ENCODE measurements at regions not wholly inside any gene's neighbourhood (a gene's known extent, or its start where the extent isn't known, plus 50 kb on each side); places are given as distances from the start of the nearest gene placed in this dataset.
"Not testable (repeated sequence)": the region's sequence is repeated elsewhere in the genome, so short reads cannot be mapped to it uniquely, and the experiment has no call there.

- DNase-seq (ENCODE audit: low spot score), result not testable (repeated sequence)
Observed at GRCh38 chr15:81775779-81776178, 270.0 kb downstream of the MEX3B start.

- DNase-seq (ENCODE audit: low spot score), result no peak
Observed at GRCh38 chr15:81774309-81774708, 271.5 kb downstream of the MEX3B start.

GRCh38 chr15:81768773-81769172, 277.0 kb downstream of the MEX3B start:
- no peak for DNase-seq (ENCODE audit: low spot score)

GRCh38 chr15:81766829-81767475, 278.9 kb downstream of the MEX3B start:
- DNase-seq (ENCODE audit: low spot score), result no peak

DNA sequence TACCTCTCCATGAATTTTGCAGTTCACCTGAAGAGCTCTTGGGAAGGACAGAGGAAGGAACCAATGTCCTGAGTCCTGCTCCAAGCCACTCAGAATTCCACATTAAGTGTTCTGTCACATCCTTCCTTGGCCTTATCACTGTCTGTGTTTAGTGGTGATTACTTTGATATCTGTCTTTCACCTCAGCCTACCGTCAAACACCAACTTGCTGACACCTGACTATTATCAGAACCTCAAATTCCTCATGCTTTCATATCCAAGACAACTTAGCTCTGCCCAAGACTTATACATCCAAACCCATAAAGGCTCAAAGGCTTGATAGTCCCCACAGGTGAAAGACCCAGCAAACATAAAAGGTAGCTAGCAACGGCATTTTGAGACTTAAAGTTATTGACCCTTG, 280.0 kb downstream of the MEX3B start:
- no peak for DNase-seq (ENCODE audit: low spot score)

- DNase-seq (ENCODE audit: low spot score), result no peak
Observed at GRCh38 chr15:81763304-81763703, 282.5 kb downstream of the MEX3B start.

DNA sequence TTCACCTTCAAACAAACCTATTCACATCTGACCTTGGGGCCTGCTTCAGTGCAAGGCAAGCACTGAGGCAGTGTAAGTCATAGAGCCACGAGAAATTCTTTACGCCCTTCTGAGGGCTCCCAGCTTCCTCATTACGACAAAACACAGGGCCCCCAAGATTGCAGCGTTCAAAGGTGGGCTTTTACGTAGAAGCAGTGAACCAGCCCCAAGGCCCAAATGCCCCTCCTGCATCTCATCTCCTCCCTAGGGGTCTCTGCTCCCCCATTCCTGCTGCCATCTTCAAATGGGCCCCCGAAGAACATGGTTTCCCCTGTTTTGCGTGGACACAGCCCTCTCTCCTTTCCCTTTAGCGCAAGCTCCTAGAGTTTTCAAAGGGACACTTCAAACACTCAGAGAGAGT, 285.1 kb downstream of the MEX3B start:
- no peak for DNase-seq (ENCODE audit: low spot score)

DNA sequence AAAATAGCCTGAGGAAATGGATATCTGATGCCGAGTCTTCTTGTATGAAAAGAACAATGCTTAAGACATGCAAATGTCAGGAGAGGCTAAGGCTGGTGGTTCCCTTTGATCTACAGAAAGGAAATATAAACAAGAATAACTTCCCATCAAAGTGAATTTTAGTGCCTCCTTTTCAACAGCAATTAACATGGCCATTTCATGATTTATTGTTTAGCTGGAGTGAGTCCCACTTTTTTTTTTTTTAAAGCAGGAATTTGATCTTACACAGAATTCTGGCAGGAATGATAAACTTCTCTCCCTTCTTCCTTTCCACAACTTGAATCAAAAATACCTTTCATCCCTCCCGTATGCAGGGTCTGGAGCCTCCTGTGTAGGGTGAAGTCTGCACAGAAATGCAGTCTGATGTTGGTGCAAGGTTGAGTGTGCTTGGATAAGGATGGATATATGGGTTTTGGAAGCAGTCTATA, 287.0 kb downstream of the MEX3B start:
- DNase-seq (ENCODE audit: low spot score), result no peak

DNA sequence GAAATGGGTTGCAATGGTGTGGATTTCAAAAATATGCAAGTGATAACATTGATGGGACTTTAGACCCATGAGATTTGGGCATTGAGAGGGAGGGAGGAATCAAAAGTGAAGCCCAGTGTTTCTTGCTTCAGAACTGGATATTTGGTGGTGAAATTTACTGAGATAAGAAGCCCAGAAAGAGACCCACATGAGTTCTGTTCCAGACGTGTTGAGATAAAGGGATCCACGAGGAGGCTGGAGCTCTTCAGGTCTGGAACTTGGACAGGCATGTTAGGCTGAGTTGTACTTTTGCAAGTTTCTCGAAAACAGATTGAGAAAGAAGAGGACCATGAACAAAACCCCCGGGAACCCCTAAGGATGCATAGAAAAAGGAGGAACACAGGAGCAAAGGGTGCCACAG, 290.2 kb downstream of the MEX3B start:
- DNase-seq (ENCODE audit: low spot score), result no peak

- no peak for DNase-seq (ENCODE audit: low spot score)
Observed at GRCh38 chr15:81754078-81754477, 291.7 kb downstream of the MEX3B start.

- DNase-seq (ENCODE audit: low spot score), result no peak
Observed at GRCh38 chr15:81752974-81753373, 292.8 kb downstream of the MEX3B start.

GRCh38 chr15:81752546-81752942, 293.3 kb downstream of the MEX3B start:
- no peak for DNase-seq (ENCODE audit: low spot score)

DNA sequence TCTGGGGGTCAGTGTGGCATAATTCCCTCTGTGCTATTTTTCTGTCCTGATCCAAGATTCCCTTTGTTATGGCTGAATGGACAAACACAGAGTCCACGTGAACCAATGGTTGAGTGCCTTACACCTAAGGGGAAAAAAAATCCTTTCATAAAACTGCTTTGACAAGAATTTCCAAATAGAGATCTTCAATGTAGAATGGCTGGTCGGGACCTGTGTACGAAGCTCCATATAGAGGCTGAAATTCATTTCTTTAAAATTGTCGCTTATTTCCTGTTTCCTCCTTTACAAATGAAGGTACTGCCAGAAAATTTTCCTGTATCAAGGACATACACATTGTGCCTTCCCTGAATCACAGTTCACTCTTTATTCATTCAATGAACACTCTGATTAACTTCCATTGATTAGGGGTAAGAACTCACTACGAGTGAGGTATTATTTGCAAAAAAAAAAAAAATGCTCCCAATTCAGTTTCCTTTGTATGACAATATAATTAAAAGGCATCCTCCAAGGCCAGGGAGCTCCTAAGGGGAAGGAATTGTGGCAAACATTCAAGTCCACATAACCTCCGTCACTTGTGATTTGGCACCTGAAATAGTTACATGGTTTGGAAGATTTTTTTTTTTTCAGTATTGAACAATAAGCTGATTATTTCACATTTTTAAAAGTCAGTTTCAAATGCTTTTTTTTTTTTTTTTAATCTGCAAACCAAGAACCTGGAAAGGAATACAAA, 293.8 kb downstream of the MEX3B start:
- DNase-seq (ENCODE audit: low spot score), result no peak

DNA sequence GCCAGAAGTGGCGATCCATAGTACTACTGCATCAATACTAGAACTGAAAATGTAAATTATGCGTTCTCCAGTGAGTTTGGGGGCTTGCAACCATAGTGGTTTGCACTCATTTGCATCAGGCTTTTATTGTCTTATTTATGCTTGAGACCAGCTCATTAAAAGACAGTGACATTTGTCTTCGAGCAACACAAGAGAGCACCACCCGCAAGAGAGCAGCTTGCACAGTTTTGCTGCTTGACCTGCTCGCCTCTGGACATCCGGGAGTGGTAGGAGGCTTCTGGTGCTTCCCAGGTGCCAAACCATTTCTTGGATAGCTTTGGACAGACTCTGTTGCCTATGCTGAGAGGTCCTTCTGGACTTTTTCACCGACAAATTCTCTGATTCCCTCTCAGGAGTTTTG, 294.6 kb downstream of the MEX3B start:
- no peak for DNase-seq (ENCODE audit: low spot score)

DNA sequence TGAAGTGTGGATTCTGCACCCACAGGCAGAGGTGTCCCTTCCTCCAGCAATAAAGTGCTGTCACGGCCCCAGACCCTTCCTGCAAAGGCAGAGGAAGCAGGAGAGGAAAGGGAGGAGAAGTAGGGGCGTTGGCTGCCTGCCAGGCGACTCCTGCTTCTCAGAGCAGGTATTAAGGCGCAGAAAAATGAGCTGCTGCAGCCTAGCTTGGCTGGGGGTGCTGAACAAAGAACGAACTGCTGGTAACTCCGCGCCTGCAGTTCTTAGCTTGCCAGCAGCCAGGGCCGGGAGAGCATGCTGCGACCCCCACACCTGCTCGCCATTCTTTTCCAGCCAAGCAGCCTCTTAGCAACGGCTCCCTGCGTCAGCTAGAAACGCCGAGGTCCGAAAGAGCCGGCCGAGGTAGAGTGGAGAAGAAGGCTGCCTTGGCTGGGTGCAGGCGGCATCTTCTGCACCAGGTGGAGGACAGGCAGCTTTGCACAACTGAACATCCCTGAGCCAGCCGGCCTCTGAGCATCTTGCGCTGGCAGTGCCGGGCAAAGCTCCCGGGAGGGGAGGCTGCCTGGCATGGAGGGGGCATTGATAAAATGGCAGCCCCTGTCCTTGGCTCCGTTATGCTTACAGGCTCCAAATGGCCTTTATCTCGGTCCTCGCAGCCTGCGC, 296.0 kb downstream of the MEX3B start:
- no peak for DNase-seq (ENCODE audit: low spot score)

- no peak for DNase-seq (ENCODE audit: low spot score)
Observed at GRCh38 chr15:81747482-81747881, 298.3 kb downstream of the MEX3B start.

- DNase-seq (ENCODE audit: low spot score), result no peak
Observed at GRCh38 chr15:81747026-81747425, 298.8 kb downstream of the MEX3B start.

GRCh38 chr15:81744364-81744763, 301.5 kb downstream of the MEX3B start:
- no peak for DNase-seq (ENCODE audit: low spot score)

DNA sequence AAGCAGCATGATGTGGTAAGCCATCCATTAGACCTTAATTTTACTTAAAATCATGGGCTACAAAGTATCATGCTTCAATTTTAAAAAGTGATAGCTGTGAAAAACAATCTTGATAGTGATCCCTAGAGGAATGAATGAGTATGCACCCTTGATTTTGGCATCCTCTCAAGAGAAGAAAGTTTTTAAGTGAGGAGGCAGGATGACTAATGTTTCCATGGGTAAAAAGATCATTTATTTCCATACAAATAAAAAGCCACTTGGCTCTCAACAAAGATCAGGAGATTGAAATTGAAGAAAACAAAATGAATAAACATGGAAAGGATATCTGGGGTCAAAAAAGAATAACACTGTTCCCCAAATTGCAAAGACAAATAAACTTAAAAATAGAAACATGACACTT, 305.4 kb downstream of the MEX3B start:
- no peak for DNase-seq (ENCODE audit: low spot score)

DNA sequence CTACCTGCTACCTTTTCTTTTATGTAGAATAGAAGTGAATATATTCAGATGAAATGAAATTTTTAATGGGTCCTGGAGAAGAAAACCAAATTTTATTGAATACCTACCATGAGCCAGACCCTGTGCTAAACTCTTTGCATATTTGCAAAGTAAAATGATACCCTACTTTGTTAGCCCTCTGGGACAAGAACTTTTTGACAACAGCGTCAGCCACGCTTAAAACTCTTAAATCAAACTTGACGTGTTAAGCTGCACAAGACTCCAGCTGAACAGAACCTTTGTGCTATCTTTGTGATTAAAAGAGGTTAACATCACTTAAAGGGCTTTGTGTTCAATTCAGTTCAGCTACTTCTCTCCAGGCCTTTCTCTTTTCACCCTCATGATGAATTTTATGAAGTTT, 316.5 kb downstream of the MEX3B start:
- no peak for DNase-seq (ENCODE audit: low spot score)

GRCh38 chr15:81728726-81729125, 317.1 kb downstream of the MEX3B start:
- no peak for DNase-seq (ENCODE audit: low spot score)

DNA sequence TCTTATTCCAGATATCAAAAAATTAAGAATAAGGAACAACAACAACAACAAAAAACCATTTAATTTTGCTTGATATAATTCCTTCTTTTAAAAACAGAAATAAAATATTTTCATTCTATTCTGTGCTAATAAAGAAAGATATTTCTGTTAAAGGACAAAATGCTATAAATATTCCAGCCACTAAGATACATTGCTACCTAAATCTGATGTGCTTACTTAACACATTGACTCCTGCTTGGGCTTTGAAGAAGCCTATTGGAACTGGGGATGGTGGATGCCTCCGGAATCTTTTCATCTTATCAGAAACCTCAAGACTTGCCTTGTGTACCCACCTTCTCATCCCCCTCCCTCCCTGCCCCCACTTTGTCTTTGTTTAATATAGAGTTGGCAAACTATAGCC, 320.2 kb downstream of the MEX3B start:
- no peak for DNase-seq (ENCODE audit: low spot score)

DNA sequence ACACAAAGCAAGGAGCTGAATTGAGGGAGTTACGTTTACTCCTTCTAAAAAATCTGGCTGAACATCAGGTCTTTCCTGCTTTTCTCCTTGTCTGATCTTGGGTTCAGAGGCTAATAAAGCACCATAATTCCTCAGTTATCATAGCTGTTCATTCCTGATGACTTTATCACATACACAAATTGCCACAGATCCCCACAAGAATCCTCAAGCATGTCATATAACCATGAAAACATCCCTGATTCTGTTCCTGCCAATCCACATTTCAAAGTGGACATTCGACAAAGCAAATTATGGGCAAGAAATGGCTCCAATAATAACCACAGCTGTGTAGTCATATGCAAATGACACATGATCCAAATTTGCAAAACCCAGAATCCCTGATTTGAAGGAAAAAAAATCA, 321.3 kb downstream of the MEX3B start:
- no peak for DNase-seq (ENCODE audit: low spot score)

All from CD4-positive, alpha-beta T cell treated with Interleukin-15 for 4 hours (primary cell).